Bronchial epithelial cell (primary cell): ENCODE measurements at regions not wholly inside any gene's neighbourhood (a gene's known extent, or its start where the extent isn't known, plus 50 kb on each side); places are given as distances from the start of the nearest gene placed in this dataset.

Source experiments
- DNase-seq: peaks from one replicate; pipeline ENCODE4 v3.0.0-alpha.2; 2010; ENCODE audit warnings: low read depth
- FAIRE-seq: peaks from 2 replicates; lab custom pipeline; 2011; peaks lifted over from hg19 to GRCh38; lab: Jason Lieb, UNC
- H3K27me3 ChIP-seq: 2 replicates; pipeline ENCODE4 v1.5.1; 2011; ENCODE audit warnings: low read length; ENCODE audit not compliant: control insufficient read depth, insufficient read depth
- H3K36me3 ChIP-seq: 2 replicates; pipeline ENCODE4 v1.5.1; 2011; ENCODE audit warnings: low read length; ENCODE audit not compliant: control insufficient read depth, insufficient read depth
- H3K4me3 ChIP-seq: 2 replicates; pipeline ENCODE4 v1.5.1; 2011; ENCODE audit warnings: mild to moderate bottlenecking, low read depth, low read length, control low read depth
- TF ChIP-seq, protein P1 (sequence below): IDR thresholded peaks from 2 replicates; pipeline ENCODE4 v1.5.1; 2011; ENCODE audit warnings: mild to moderate bottlenecking, moderate library complexity, low read length, control low read depth, inconsistent platforms; ENCODE audit not compliant: insufficient read depth, severe bottlenecking

DNA sequence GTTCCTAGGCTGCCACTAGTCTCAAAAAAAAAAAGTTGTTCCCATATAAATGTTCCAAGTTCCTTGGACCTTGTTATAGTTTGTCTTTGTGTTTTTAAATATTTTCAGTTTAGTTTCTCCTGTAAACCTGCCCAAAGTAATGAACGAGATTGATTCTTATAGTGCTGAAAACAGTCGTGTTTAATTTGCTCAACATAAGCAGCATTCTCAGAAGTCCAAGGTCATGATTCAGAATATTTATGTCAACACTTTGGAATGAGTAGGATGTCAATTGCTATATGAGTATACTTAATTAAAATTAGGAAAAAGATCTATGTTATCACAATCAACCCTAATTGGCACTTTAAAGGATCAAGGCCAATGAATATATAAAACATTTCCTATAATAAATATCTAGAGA lies 510.9 kb downstream of the PPP4R3C start:
- no peaks in the 10 kb centered on the region for H3K27me3 ChIP-seq
- no peaks in the 10 kb centered on the region for H3K36me3 ChIP-seq
- peak; percentile 9 for DNase-seq
- no peak for FAIRE-seq
- TF ChIP-seq, protein P1, sequence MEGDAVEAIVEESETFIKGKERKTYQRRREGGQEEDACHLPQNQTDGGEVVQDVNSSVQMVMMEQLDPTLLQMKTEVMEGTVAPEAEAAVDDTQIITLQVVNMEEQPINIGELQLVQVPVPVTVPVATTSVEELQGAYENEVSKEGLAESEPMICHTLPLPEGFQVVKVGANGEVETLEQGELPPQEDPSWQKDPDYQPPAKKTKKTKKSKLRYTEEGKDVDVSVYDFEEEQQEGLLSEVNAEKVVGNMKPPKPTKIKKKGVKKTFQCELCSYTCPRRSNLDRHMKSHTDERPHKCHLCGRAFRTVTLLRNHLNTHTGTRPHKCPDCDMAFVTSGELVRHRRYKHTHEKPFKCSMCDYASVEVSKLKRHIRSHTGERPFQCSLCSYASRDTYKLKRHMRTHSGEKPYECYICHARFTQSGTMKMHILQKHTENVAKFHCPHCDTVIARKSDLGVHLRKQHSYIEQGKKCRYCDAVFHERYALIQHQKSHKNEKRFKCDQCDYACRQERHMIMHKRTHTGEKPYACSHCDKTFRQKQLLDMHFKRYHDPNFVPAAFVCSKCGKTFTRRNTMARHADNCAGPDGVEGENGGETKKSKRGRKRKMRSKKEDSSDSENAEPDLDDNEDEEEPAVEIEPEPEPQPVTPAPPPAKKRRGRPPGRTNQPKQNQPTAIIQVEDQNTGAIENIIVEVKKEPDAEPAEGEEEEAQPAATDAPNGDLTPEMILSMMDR = no peak
- H3K4me3 ChIP-seq = no peak overlapping the region

DNA sequence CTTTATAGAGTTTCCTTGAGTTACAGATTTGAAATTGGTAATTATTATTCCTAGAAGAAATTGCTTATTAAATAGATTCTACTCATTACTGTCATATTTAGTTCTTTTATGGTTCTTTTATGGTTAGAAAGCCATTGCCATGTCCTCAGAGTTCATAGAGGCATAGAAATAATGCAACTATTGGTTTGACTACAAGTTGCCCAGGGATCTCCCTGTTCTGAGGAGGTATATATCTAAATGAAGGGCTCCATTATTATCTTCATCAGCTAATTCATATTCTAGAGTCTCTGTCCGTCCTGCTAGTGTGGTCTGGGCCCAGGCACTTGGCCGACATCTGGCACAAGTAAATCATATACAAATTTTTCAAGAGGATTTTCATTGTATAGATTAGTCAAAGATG lies 535.7 kb downstream of the PPP4R3C start:
- Histone ChIP-seq H3K36me3 (no peaks in the 10 kb centered on the region), H3K27me3 (no peaks in the 10 kb centered on the region), H3K4me3 (no peak overlapping the region)
- no peak for FAIRE-seq
- no peak for DNase-seq
- TF ChIP-seq, protein P1 = no peak

DNA sequence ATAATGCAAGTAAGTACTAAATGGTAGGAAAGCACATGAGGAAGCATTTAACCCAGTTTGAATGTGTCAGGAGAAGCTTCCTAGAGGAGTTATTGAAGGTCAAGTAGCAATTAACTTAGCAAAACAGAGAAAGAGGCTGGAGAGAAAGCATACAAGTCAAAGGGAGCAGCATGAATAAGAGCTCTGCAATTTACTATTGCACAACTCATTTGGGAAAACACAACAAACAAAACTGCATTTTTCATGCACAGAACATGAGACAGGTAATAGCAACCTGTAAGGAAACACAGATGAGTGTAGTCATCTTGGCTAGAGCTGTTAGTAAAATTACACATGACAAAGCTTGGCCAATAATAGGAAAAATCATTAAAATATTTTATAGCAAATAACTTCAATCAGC lies 538.1 kb downstream of the PPP4R3C start:
- H3K4me3 ChIP-seq = no peak overlapping the region
- no peaks in the 10 kb centered on the region for H3K36me3 ChIP-seq
- peak; percentile 51 for DNase-seq
- no peak for FAIRE-seq
- TF ChIP-seq, protein P1 = no peak
- H3K27me3 ChIP-seq = no peaks in the 10 kb centered on the region

DNA sequence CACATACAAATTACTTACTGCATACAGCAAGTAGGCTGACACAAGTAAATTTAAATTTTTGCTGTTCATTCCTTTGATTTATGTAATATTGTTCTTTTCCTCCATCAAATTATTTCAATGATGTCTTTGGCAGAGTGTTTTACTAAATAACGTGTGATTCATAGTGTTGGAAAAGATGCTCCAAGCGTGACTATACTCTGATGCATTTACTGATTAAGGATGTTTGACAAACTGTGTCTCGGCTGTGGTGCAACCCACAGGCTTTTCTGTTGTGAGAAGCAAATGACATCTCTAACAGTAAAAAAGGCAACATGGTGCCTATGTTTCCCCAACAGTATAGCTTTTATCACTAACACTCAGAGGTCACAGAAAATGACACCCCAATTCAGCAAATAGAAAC lies 540.9 kb downstream of the PPP4R3C start:
- H3K36me3 ChIP-seq = no peaks in the 10 kb centered on the region
- TF ChIP-seq, protein P1 = no peak
- no peak overlapping the region for H3K4me3 ChIP-seq
- no peaks in the 10 kb centered on the region for H3K27me3 ChIP-seq
- no peak for FAIRE-seq
- DNase-seq = peak; percentile 1

DNA sequence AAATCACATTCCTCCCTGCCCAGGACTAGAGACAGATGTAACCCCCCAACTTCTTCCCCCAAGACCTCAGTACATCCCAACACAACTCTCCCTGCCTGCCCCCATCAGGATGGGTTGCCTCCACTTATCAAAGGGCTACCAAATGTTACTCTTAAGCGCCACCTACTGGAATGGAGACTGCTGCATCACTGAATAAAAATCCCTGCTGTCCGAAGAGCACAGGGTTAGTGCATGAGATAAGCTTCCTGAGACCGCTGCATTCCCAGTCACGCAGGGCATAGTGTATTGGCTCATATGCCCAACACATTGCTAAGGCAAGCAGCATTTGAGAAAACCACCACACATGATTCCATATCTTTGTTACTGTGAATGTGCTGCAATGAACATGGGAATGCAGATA lies 544.5 kb downstream of the PPP4R3C start:
- H3K4me3 ChIP-seq = no peak overlapping the region
- peak; percentile 43 for FAIRE-seq
- DNase-seq = peak; percentile 5
- H3K36me3 ChIP-seq = no peaks in the 10 kb centered on the region
- TF ChIP-seq, protein P1 = peak; percentile 25
- no peaks in the 10 kb centered on the region for H3K27me3 ChIP-seq

DNA sequence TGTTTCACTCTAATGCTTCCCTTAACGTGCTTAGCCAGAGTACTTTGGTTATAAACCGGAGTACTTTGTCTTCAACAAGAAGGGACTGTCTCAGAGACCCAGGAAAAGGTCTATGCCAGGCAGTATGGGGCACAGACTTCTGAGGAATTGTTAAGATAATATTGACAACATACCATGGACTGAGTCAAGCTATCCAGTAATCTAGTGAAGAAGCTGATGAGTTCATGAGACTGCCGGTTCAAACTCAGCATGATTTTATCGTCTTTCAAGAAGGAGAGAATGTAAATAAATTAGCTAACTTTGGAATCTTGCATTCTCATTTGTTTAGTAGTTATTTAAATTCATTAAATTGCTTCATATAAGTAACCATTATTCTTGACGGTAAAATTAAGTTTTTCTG lies 546.1 kb downstream of the PPP4R3C start:
- FAIRE-seq = no peak
- Histone ChIP-seq H3K4me3 (no peak overlapping the region), H3K36me3 (no peaks in the 10 kb centered on the region), H3K27me3 (no peaks in the 10 kb centered on the region)
- no peak for DNase-seq
- TF ChIP-seq, protein P1 = no peak
